GM18873 (cell line): ENCODE measurements at regions not wholly inside any gene's neighbourhood (a gene's known extent, or its start where the extent isn't known, plus 50 kb on each side); places are given as distances from the start of the nearest gene placed in this dataset.

Source experiments
- ATAC-seq: cut with Tn5 transposase; IDR thresholded peaks from one replicate; pipeline ENCODE4 v1.9.1; 2021; ENCODE audit warnings: mild to moderate bottlenecking, moderate library complexity, moderate number of reproducible peaks; ENCODE audit not compliant: unreplicated experiment, low FRiP score

GRCh38 chr16:64659866-64660265 is 462.0 kb downstream of the CDH11 start:
- no peak for ATAC-seq

DNA sequence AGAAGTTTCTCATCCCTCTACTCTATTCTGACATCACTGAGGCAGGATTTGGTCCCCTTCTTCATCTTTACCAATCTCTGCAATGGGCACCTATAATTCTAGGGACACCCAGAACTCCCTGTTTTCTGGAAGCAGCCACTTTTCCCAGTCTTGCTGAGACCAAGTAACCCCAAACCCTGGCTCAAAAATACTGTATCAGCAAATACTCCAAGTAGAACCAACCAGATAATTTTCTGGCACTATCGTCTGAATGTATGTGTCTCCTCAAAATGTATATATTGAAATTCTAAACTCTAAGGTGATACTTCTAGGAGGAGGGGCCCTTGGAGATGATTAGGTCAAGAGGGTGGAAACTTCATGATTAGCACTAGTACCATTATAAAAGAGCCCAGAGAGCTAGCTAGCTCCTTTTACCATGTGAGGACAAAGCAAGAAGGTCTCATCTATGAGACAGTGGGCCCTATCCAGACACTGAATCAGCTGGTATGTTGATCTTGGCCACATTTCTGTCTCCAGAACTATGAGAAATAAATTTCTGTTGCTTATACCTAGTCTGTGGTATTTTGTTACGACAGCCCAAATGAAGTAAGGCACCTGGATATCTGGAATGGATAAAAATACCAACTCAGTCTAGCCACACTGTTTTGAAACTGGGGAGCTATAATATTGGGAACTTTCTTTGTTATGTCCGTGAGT is 464.4 kb downstream of the CDH11 start:
- ATAC-seq = no peak

- ATAC-seq = no peak
These were observed 465.4 kb downstream of the CDH11 start for GRCh38 chr16:64656471-64656870.

DNA sequence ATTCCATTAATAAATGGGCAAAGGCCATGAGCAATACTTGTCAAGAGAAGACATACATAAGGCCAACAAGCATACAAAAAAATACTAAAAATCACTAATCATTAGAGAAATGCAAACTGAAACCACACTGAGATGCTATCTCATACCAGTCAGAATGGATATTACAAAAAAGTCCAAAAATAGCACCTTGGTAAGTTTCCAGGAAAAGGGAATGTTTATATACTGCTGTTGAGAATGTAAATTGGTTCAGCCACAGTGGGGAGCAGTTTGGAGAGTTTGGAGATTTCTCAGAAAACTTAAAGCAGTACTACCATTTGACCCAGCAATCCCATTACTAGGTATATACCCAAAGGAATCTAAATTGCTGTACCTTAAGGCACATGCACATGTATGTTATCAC is 467.7 kb downstream of the CDH11 start:
- no peak for ATAC-seq

DNA sequence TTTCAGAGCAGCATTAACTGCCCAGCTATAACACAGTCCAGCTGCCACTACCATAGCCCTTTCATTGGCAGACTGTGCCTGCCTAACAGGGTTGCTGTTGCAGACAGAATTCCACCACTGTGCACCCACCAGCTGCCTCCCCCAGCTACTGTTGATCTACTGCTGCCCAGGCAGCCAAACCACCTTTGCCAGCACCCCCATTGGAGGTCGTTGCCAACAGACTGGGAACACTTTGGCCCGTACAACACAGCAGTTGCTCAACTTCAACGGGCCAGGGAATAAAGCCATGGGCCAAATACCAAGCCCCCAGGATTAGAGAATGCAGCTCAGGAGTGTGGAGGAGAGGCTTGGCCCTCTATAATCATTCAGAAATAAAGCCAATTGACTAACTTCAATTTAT is 473.6 kb downstream of the CDH11 start:
- ATAC-seq = no peak

GRCh38 chr16:64641343-64641742 is 480.5 kb downstream of the CDH11 start:
- ATAC-seq = no peak

DNA sequence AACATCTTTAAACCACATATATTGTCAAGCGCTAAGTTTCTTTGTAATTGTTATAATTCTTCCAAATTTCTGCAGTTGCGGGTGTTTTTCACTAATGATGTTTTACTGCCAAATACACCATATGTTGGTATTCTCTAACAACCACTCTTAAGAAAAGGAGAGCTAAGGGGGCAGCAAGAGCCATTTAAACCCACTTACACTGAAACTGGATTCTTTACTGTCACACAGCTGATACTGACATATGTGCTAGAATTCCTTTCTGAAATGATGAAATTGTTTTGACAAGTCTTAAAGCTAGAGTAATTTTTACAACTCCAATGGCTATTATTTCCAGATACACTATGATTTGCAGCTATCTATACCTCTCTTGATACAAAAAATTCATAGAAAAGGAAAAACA is 483.1 kb downstream of the CDH11 start:
- no peak for ATAC-seq

DNA sequence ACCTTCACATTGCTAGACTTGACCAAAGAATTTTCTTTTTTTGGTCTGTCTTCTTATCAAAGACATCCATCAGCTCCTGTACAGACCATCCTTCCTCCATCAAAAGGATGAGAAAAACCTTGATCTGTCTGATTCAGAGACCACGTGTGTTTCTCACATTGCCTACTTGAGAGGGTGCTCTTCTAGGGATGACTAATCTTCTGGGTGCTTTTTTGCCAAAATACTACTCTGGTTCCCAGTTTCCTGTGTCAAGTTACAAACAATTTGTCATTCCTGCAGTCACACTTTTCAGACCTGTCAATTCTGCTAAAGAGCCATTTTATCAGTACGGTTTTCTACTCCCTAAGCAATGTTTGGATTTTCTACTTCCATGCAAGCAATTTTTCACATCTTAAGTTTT is 492.2 kb downstream of the CDH11 start:
- no peak for ATAC-seq

DNA sequence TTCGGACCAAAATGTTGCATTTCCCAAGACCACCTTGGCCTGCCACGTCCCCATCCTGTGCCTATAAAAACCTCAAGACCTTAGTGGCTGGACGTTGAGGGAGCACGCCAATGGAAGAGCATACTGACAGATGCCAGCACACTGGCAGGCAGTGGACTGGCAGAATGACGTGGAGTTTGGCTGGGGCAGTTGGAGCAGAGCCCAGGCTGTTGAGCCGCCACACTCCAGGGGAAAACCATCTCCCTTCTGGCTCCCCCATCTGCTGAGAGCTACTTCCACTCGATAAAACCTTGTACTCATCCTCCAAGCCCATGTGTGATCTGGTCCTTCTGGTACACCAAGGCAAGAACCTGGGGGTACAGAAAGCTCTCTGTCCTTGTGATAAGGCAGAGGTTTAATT is 494.1 kb downstream of the CDH11 start:
- ATAC-seq = no peak

GRCh38 chr16:64627288-64627687 is 494.6 kb downstream of the CDH11 start:
- no peak for ATAC-seq

GRCh38 chr16:64626776-64627175 is 495.1 kb downstream of the CDH11 start:
- no peak for ATAC-seq

- ATAC-seq = no peak
These were observed 500.2 kb downstream of the CDH11 start for GRCh38 chr16:64621616-64622015.

- no peak for ATAC-seq
These were observed 503.9 kb downstream of the CDH11 start for GRCh38 chr16:64617836-64618476.

GRCh38 chr16:64615630-64616280 is 506.1 kb downstream of the CDH11 start:
- ATAC-seq = no peak

GRCh38 chr16:64596196-64596595 is 525.7 kb downstream of the CDH11 start:
- ATAC-seq = no peak

GRCh38 chr16:64590513-64590912 is 531.4 kb downstream of the CDH11 start:
- no peak for ATAC-seq

DNA sequence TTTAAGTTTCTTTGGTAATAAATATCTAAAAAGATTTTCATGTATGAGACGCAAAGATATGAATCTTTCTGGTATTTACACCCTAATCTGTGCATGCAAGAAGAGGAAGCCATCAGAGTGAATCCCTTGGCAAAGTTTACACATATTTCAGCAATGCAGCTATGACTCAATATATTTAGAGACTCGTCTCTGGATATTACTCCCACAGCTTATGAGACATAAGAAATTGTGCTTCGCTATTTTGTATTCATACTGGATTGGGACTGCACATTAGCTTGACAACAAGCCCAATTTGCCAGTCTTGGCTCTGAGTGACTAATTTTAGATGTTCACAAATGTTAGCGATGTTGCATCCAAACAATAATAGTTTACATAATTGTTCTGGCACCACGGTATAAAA is 532.0 kb downstream of the CDH11 start:
- ATAC-seq = no peak

DNA sequence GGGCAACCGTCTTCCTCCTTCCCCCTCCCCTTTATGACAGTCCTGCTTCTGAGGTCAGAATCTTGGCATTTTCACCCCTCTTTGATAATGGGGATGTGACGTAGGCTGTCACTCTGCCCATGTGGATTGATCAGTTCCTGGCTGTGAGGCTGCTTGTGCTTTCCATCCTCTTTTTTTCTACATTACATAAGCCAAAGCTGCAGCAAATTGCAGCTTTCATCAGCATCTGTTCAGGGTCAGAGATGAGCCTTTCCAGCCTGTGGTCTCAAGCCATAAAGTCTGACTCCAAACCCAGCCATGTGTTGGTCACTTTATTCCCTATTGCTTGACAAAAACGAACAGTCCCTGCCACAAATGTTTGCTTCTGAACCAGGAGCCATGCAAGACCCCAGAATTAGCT is 535.1 kb downstream of the CDH11 start:
- no peak for ATAC-seq

- ATAC-seq = no peak
These were observed 536.5 kb downstream of the CDH11 start for GRCh38 chr16:64585367-64585766.

- ATAC-seq = no peak
These were observed 541.3 kb downstream of the CDH11 start for GRCh38 chr16:64580558-64580957.

DNA sequence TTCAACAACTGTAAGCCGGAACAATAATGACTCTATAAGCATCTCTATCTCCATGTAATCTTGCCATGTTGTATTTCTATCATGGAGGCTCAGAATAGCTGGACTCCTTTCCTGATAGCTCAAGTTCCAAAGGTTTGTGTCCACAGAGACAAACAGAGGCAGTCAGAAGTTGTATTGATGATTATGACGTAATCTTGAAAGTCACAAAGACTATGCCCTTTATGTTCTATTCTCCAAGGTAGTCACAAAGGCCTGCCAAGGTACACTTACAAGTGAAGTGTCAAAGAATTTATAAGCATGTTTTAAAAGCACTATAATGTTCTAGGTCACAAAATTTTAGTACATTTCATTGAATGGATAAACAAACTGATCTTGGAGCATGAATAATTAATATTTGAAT is 542.2 kb downstream of the CDH11 start:
- no peak for ATAC-seq

GRCh38 chr16:64545768-64546167 is 576.1 kb downstream of the CDH11 start:
- no peak for ATAC-seq
